ENCODE measurements at regions not wholly inside any gene's neighbourhood (a gene's known extent, or its start where the extent isn't known, plus 50 kb on each side); places are given as distances from the start of the nearest gene placed in this dataset.

DNA sequence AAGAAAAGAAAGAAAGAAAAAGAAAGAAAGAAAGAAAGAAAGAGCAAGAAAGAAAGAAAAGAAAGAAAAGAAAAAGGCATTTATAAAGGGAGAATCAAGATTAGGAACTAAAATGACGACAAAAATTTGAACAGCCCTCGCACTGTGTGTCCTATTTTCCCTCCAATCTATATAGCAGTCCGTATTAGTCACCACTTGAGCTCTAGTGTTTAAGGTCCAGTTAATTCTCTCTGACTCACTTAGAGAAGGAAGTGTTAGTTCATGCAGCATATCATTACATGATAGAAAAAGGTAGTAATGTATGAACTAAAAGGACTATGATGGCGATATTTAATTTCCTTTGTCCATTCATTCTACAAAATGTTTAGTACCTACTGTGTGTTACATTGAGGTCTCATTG lies 122.7 kb downstream of the CBLL2 start:
- no peak for DNase-seq (ENCODE audit: low spot score)

DNA sequence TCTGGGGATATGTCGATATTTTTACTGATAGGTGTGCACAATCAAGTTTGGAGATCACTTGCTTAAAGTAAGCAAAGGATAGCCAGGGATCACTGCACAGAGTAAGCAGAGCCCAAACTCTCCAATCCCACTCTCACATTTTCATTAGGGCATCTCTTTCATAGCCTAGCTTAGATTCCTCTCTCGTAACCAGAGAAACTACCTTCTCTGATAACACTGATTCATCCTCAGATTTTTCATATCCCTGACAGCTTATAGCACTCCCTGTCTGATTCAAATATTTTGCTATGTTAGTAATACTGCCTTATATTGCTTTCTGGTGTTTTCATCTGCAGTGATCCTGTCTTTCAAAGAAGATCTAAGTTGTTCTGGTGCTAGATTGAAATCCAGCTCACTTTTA lies 123.7 kb downstream of the CBLL2 start:
- no peak for DNase-seq (ENCODE audit: low spot score)

DNA sequence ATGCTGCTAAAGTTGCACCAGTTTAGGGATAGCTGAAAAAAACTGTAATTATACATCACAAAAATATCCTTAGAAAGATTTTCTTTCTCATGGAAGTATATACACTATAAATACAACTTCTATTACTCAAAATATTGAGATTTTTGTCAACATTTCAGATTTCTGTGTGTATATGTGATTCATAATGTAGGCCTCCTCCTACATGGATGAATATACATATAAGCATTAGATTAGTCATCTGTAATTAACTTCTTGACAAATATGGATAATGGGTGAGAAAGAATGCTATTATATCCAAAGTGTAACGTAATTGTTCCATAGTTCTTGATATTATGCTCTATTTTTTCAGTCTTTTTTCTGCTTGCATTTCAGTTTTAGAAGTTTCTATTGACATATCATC lies 124.9 kb downstream of the CBLL2 start:
- no peak for DNase-seq (ENCODE audit: low spot score)

DNA sequence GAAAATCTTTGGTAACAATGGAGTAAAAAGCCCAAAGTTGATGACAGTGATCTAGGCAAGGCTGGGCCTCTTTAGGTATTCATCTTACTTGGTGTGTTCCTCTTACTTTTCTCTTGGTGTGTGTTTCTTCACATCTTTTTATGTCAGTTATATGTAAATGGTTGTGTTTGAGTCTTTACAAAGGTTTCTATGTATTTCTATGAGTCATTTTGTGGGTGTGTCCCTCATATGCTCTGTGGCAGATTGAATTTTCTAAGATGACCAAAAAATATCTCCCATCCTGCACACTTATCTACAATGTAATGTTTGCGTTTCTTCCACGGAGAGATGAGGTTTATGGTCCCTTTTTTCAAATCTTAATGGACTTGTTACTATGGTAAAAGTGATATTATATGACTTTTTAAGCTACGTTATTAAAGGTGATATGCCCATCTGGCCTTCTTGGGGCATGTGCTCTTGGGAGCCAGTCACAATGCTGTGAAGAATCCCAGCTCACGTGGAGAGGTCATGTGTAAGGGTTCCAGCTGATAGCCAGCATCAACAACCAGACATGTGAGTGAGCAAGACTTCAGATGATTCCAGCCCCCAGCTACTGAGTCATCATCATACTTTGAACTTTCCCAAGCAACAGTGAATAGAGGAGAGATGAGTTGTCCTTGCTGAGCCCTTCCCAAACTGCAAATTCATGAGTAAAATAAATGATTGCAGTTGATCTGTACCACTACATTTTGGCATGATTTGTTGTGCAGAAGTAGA lies 126.9 kb downstream of the CBLL2 start:
- no peak for DNase-seq (ENCODE audit: low spot score)

- no peak for DNase-seq (ENCODE audit: low spot score)
These were observed 131.6 kb downstream of the CBLL2 start for GRCh38 chrX:22404297-22404696.

DNA sequence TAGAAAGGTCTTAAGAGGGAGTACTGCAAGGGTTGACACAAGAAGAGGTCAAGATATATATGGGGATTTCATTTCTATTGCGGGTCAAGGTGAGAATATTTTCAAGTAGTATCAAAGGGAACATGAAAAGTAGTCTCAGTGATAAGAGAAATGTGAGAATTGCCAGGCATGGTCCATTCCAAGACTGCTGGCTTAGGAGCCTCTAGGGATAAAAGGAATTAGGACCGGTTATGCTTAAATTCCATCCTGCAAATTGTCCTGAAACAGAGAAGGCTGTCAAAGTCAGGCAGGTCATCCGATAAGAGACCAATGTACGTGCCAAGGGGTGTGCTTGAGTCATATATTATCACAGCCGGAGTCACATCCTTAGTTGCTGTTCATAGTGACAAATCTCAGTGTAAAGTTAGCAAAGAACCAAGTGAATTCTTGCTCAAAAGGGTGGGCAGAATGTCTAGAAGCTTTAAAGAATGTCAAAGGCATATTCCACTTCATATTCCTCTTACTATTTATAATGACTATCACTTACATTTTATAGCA lies 133.6 kb downstream of the CBLL2 start:
- no peak for DNase-seq (ENCODE audit: low spot score)

DNA sequence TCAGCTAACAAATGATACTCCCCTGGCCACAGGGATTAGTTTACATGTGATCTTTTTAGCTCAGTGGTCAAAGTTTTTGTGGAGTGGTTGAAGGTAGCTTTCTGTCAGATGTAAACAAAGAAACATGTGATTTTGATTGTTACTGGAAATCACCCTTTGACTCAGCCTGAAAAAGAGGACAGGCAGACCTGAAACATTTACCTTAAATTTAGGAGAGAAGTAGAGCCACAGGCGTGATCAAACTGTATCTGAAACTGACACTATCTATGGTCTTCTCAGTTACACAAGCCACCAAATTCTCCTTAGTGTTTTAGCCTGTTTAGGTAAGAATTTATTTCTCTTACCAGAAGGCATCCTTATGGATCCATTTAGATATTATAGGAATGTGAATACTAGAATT lies 136.7 kb downstream of the CBLL2 start:
- DNase-seq (ENCODE audit: low spot score): no peak

- DNase-seq (ENCODE audit: low spot score): no peak
These were observed 151.6 kb downstream of the CBLL2 start for GRCh38 chrX:22424122-22424915.

DNA sequence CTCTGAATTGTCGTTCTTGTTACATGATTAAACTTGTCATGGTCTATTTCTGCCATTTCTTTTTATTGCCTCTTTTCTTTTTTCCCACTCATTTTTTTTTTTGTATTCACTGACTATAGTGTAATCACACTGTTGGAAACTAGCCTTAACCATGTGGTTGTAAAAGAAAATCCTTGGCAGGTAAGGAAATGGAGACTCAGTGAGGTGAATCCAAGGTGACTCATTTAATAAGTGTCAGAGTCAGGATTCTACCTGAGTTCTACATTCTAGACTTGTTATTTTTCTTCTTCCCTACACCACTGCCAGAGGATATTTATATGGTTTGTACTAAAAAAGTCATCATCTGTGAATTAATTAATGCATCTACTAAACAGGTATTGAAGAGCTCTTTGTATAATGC lies 152.2 kb downstream of the CBLL2 start:
- no peak for DNase-seq (ENCODE audit: low spot score)

DNA sequence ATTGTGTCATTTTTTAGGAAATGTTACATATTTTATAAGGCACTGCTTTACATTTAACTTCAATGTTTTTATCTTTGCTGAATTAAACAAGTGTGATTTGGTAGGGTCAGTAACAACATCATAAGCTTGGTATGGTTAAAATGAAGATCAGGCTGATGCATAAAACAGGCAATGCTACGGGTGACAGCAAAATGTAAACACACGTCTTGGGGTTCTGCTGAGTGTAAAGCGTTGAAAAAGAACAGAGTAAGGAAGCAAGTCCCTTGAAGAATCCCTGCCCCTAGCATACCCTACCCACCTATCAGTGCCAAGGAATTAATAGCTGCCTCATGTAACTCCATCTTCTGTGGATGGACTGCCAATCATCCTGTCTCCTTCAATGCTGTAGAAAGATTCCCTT lies 157.0 kb downstream of the CBLL2 start:
- no peak for DNase-seq (ENCODE audit: low spot score)

DNA sequence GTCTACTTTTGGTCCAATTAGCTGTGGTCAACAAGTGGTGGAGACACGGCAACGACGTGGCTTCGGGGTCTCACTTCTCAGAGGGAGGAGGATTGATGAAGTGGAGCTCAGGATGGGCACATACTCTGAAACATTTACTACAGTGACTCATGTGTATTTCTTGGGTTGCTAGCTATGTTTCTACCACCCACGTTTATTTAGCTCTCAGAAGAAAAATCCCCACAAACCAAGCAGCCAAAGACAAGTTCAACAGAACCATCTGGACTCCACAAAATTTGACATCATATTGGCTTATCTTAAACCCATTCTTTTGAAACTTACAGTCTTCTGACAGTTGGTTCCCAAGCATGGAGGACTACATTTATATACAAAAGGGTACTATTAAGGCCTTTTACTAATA lies 158.0 kb downstream of the CBLL2 start:
- no peak for DNase-seq (ENCODE audit: low spot score)

DNA sequence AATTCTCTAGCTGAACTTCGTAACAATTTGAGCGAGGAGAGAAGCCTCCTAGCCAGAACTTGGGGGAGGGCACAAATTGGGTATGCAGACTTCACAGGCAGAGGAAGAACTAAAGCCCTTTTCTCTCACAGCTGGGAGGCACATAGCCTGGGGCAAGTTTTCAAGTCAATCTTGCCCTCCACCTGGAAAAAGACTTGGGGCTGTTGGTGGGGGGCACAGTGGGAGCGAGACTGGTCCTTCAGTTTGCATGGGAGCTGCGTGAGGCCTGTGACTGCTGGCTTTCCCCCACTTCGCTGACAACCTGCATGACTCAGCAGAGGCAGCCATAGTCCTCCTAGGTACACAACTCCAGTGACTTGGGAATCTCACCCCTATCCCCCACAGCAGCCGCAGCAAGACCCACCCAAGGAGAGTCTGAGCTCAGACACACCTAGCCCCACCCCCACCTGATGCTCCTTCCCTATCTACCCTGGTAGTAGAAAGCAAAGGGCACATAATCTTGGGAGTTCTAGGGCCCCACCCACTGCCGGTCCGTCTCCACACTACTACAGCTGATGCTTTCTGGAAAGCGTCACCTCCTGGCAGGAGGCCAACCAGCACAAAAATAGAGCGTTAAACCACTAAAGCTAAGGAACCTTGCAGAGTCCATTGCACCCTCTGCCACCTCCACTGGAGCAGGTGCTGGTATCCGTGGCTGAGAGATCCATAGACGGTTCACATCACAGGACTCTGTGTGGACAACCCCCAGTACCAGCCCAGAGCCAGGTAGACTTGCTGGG lies 160.8 kb downstream of the CBLL2 start:
- DNase-seq (ENCODE audit: low spot score): no peak

DNA sequence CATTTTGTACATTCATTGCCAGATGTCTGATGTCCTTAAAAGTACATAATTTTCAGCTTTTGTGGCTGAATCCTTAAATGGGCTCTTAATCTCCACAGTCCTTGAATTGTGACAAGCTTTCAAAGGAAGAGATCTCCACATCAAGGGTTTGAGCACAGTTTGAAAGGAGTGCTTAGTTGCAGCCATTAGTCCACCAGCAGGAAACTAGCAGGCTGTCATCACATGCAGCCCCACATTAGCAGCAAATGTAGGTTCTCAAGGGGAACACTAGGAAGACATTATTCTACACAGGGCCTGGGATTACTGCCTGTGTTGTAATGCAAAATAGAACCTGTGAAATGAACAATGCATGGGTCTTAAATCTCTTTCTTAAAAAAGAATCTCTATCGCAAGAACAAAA lies 173.2 kb downstream of the CBLL2 start:
- no peak for DNase-seq (ENCODE audit: low spot score)

DNA sequence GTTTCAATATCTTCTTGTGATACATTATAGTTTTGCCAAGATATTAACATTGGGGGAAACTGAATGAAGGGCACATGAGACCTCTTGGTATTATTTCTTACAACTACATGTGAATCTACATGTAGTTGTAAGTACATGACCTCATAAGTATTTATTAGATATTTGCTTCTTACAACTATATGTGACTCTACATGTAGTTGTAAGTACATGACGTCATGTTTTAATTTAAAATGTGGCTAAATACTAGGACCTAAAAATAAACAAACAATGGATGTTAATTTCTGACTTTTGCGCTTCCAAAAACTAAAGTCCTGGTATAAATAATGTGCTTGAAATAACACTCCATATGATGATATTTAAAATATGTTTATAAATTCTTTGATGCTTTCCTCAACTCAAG lies 190.2 kb downstream of the CBLL2 start:
- no peak for DNase-seq (ENCODE audit: low spot score)

GRCh38 chrX:22467571-22467970 lies 194.9 kb downstream of the CBLL2 start:
- no peak for DNase-seq (ENCODE audit: low spot score)

DNA sequence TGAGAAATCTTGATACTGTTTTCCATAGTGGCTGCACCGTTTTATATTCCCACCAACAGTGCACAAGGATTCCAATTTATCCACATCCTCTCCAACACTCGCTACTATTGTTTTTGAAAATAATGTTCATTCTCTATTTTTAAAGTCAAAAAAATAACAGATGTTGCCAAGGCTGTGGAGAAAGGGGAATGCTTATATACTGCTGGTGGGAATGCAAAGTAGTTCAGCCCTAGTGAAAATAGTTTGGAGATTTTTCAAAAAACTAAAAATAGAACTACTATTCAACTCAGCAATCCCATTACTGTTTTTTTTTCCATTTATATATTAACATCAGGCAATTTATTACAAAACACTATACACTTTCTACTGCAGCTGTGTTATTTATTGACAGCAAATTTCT lies 208.7 kb downstream of the CBLL2 start:
- DNase-seq (ENCODE audit: low spot score): no peak

- no peak for DNase-seq (ENCODE audit: low spot score)
These were observed 213.6 kb downstream of the CBLL2 start for GRCh38 chrX:22486296-22486695.

GRCh38 chrX:22516893-22517292 lies 244.2 kb downstream of the CBLL2 start:
- no peak for DNase-seq (ENCODE audit: low spot score)

GRCh38 chrX:22520128-22520828 lies 247.6 kb downstream of the CBLL2 start:
- DNase-seq (ENCODE audit: low spot score): no peak

- no peak for DNase-seq (ENCODE audit: low spot score)
These were observed 253.6 kb downstream of the CBLL2 start for GRCh38 chrX:22526339-22526738.

GRCh38 chrX:22527302-22527701 lies 254.6 kb downstream of the CBLL2 start:
- DNase-seq (ENCODE audit: low spot score): no peak

GRCh38 chrX:22533898-22534297 lies 261.2 kb downstream of the CBLL2 start:
- no peak for DNase-seq (ENCODE audit: low spot score)

All from germinal center (tissue), 1 donor.